Mesothelial cell of epicardium (in vitro differentiated cells): ENCODE measurements at regions not wholly inside any gene's neighbourhood (a gene's known extent, or its start where the extent isn't known, plus 50 kb on each side); places are given as distances from the start of the nearest gene placed in this dataset.

Source experiments
- DNase-seq, 2 experiments: peaks; one replicate each; pipeline ENCODE4 v3.0.0; 2021; ENCODE audit warnings: low spot score in 2 of 2; ENCODE audit not compliant: unreplicated experiment in 2 of 2
- H3K27ac Mint-ChIP-seq: 2 replicates; pipeline ENCODE4 v1.8.0; 2021; ENCODE audit warnings: mixed read lengths
- H3K27me3 Mint-ChIP-seq: 2 replicates; pipeline ENCODE4 v1.8.0; 2021; ENCODE audit warnings: low read depth, mixed read lengths
- H3K36me3 Mint-ChIP-seq: 2 replicates; pipeline ENCODE4 v1.8.0; 2021; ENCODE audit warnings: mixed read lengths
- H3K4me1 Mint-ChIP-seq: 2 replicates; pipeline ENCODE4 v1.8.0; 2021; ENCODE audit warnings: mixed read lengths
- H3K4me3 Mint-ChIP-seq: 2 replicates; pipeline ENCODE4 v1.8.0; 2021; ENCODE audit warnings: mild to moderate bottlenecking, moderate library complexity, mixed read lengths
- H3K9me3 Mint-ChIP-seq: 2 replicates; pipeline ENCODE4 v1.8.0; 2021; ENCODE audit warnings: mixed read lengths
- CTCF ChIP-seq: fragments of 200-600 bp; sonication (generic); IDR thresholded peaks from one replicate; pipeline ENCODE4 v1.5.0; 2021; ENCODE audit warnings: antibody characterized with exemption; ENCODE audit not compliant: unreplicated experiment

GRCh38 chr6:71602385-71603007 lies 283.9 kb upstream of the RIMS1 start:
- H3K9me3 Mint-ChIP-seq: no peaks in the 10 kb centered on the region
- H3K4me3 Mint-ChIP-seq: no peak overlapping the region
- H3K36me3 Mint-ChIP-seq: no peaks in the 10 kb centered on the region
- H3K4me1 Mint-ChIP-seq: peaks cover 6% of the 10 kb centered on the region
- no peak overlapping the region for H3K27ac Mint-ChIP-seq
- peaks cover 3% of the 10 kb centered on the region for H3K27me3 Mint-ChIP-seq
- DNase-seq: no peak
- no peak for TF ChIP-seq CTCF

- Mint-ChIP-seq H3K4me3 (no peak overlapping the region), H3K27me3 (peaks cover 3% of the 10 kb centered on the region), H3K36me3 (no peaks in the 10 kb centered on the region), H3K27ac (no peak overlapping the region), H3K9me3 (no peaks in the 10 kb centered on the region), H3K4me1 (peaks cover 6% of the 10 kb centered on the region)
- no peak for TF ChIP-seq CTCF
- DNase-seq: no peak
Observed at GRCh38 chr6:71603021-71603420, 283.3 kb upstream of the RIMS1 start.

GRCh38 chr6:71608646-71609045 lies 277.7 kb upstream of the RIMS1 start:
- Mint-ChIP-seq H3K36me3 (no peaks in the 10 kb centered on the region), H3K27ac (no peak overlapping the region), H3K9me3 (no peaks in the 10 kb centered on the region), H3K4me3 (no peak overlapping the region), H3K4me1 (no peaks in the 10 kb centered on the region), H3K27me3 (peaks cover 3% of the 10 kb centered on the region)
- no peak for TF ChIP-seq CTCF
- no peak for DNase-seq

- H3K36me3 Mint-ChIP-seq: peaks cover 2% of the 10 kb centered on the region
- H3K27ac Mint-ChIP-seq: no peak overlapping the region
- H3K27me3 Mint-ChIP-seq: no peaks in the 10 kb centered on the region
- DNase-seq: no peak
- H3K9me3 Mint-ChIP-seq: peaks cover 5% of the 10 kb centered on the region
- no peaks in the 10 kb centered on the region for H3K4me1 Mint-ChIP-seq
- no peak for TF ChIP-seq CTCF
- H3K4me3 Mint-ChIP-seq: no peak overlapping the region
Observed at GRCh38 chr6:71619836-71620235, 266.5 kb upstream of the RIMS1 start.

- no peak overlapping the region for H3K4me3 Mint-ChIP-seq
- peaks cover 3% of the 10 kb centered on the region for H3K36me3 Mint-ChIP-seq
- peaks cover 21% of the 10 kb centered on the region for H3K9me3 Mint-ChIP-seq
- TF ChIP-seq CTCF: no peak
- no peak overlapping the region for H3K27ac Mint-ChIP-seq
- H3K4me1 Mint-ChIP-seq: no peaks in the 10 kb centered on the region
- no peaks in the 10 kb centered on the region for H3K27me3 Mint-ChIP-seq
- DNase-seq: no peak
Observed at GRCh38 chr6:71621918-71622519, 264.3 kb upstream of the RIMS1 start.
